Erythroblast (primary cell): ENCODE measurements at regions not wholly inside any gene's neighbourhood (a gene's known extent, or its start where the extent isn't known, plus 50 kb on each side); places are given as distances from the start of the nearest gene placed in this dataset.

Experiments
- GATA1 ChIP-seq: IDR thresholded peaks from 2 replicates; pipeline ENCODE4 v1.6.1; 2011; ENCODE audit warnings: low read depth, mild to moderate bottlenecking, control low read depth, low read length, moderate library complexity
- POLR2A ChIP-seq: IDR thresholded peaks from 2 replicates; pipeline ENCODE4 v1.6.1; 2011; ENCODE audit warnings: mild to moderate bottlenecking, low read length

GRCh38 chr10:130858626-130859025 lies 452.9 kb downstream of the TCERG1L start:
- no peak for TF ChIP-seq POLR2A
- no peak for TF ChIP-seq GATA1
